Esophagus muscularis mucosa (tissue), 4 donors: ENCODE measurements at regions not wholly inside any gene's neighbourhood (a gene's known extent, or its start where the extent isn't known, plus 50 kb on each side); places are given as distances from the start of the nearest gene placed in this dataset.

Experiments used
- DNase-seq: peaks from one replicate; pipeline ENCODE4 v3.0.0-alpha.2; 2017; ENCODE audit errors: extremely low spot score
- H3K27ac ChIP-seq, 4 donors: fragments of 200-600 bp; sonication (generic); replicated peaks in 1 of 4; 1 replicate in 3 of 4; 2 replicates in 1 of 4; pipeline ENCODE4 v1.5.1; 2016 to 2019; ENCODE audit warnings: mild to moderate bottlenecking in 1 of 4
- H3K27me3 ChIP-seq, 4 donors: fragments of 200-600 bp; sonication (generic); one replicate each; pipeline versions ENCODE4 v1.5.1 to v1.6.0; 2016 to 2019
- H3K36me3 ChIP-seq, 4 donors: fragments of 200-600 bp; sonication (generic); one replicate each; pipeline ENCODE4 v1.5.1; 2016 to 2019
- H3K4me1 ChIP-seq, 4 donors: fragments of 200-600 bp; sonication (generic); one replicate each; pipeline ENCODE4 v1.5.1; 2016 to 2019
- H3K4me3 ChIP-seq, 4 donors: fragments of 200-600 bp; sonication (generic); 1 replicate in 2 of 4; 2 replicates in 2 of 4; pipeline ENCODE4 v1.5.1; 2016 to 2019; ENCODE audit warnings: mild to moderate bottlenecking in 4 of 4, moderate library complexity in 1 of 4
- H3K9me3 ChIP-seq, 4 donors: fragments of 200-600 bp; sonication (generic); 1 replicate in 3 of 4; 2 replicates in 1 of 4; pipeline ENCODE4 v1.5.1; 2016 to 2019
- EP300 ChIP-seq: sonication (generic); formaldehyde crosslinking; IDR thresholded peaks from one replicate; pipeline ENCODE4 v1.6.1; 2017; ENCODE audit warnings: antibody characterized with exemption
- POLR2A ChIP-seq: fragments of 450-650 bp; IDR thresholded peaks from one replicate; pipeline ENCODE4 v1.6.1; 2017; ENCODE audit warnings: antibody characterized with exemption, moderate library complexity, mild to moderate bottlenecking, low read depth
- POLR2AphosphoS5 ChIP-seq, 2 donors: sonication (generic); formaldehyde crosslinking; IDR thresholded peaks; one replicate each; pipeline ENCODE4 v1.6.1; 2017; ENCODE audit warnings: antibody characterized with exemption in 2 of 2
- WGBS: methylation state at CpG from one replicate; pipeline ENCODE4 v1.1.5; 2018; 5-methylcytosine and 5-hydroxymethylcytosine counted together
- intact Hi-C: fragments of 100-400 bp; cut with DNase I; formaldehyde crosslinking; loops from one replicate; pipeline ENCODE4 v1.15.1; 2023
- TF ChIP-seq, protein P1 (sequence below), 3 experiments: fragments of 200-600 bp in 2 of 3; fragments of 450-650 bp in 1 of 3; sonication (generic) in 2 of 3; IDR thresholded peaks; one replicate each; pipeline ENCODE4 v1.5.1; 2017 to 2019; ENCODE audit warnings: antibody characterized with exemption in 3 of 3, mild to moderate bottlenecking in 2 of 3, moderate library complexity in 1 of 3

DNA sequence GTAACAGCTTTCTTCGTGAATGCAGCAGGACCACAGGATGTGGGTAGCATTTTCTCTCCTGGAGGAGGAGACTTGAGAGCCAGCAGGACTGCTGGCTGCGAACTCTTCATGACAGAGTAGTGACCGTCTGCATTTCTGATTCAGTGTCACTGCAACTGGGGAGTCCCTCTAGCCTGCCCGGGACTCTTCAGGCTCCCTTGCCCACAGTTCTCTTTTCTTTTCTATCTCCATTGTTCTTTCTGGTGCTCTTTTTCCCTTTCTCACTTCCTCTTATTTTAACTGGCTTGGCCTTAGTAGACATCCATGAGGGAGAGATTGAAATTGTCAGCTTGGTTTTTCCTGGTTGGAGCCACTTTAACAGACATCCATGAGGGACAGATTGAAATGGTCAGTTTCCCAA, 49.9 kb upstream of the P2RY1 start:
- 94% methylated on average over 4 of the region's 4 CpGs for WGBS
- H3K4me3 ChIP-seq: no peak overlapping the region
- H3K27ac ChIP-seq: no peak overlapping the region
- no peaks in the 10 kb centered on the region for H3K36me3 ChIP-seq
- no peaks in the 10 kb centered on the region for H3K27me3 ChIP-seq
- H3K4me1 ChIP-seq: no peaks in the 10 kb centered on the region
- DNase-seq: no peak
- intact Hi-C loops: no loop called here
- TF ChIP-seq EP300: no peak
- no peak for TF ChIP-seq POLR2A
- TF ChIP-seq POLR2AphosphoS5 (IDR thresholded peaks at IDR 0.05): no peak
- TF ChIP-seq, protein P1, sequence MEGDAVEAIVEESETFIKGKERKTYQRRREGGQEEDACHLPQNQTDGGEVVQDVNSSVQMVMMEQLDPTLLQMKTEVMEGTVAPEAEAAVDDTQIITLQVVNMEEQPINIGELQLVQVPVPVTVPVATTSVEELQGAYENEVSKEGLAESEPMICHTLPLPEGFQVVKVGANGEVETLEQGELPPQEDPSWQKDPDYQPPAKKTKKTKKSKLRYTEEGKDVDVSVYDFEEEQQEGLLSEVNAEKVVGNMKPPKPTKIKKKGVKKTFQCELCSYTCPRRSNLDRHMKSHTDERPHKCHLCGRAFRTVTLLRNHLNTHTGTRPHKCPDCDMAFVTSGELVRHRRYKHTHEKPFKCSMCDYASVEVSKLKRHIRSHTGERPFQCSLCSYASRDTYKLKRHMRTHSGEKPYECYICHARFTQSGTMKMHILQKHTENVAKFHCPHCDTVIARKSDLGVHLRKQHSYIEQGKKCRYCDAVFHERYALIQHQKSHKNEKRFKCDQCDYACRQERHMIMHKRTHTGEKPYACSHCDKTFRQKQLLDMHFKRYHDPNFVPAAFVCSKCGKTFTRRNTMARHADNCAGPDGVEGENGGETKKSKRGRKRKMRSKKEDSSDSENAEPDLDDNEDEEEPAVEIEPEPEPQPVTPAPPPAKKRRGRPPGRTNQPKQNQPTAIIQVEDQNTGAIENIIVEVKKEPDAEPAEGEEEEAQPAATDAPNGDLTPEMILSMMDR (IDR thresholded peaks at IDR 0.05): no peak
- peaks cover 0 to 7% (median 0%) of the 10 kb centered on the region in 4 donors for H3K9me3 ChIP-seq
